Hepatocyte (in vitro differentiated cells): ENCODE measurements at regions not wholly inside any gene's neighbourhood (a gene's known extent, or its start where the extent isn't known, plus 50 kb on each side); places are given as distances from the start of the nearest gene placed in this dataset.

ENCODE experiments used
- DNase-seq: peaks from one replicate; pipeline ENCODE4 v3.0.0-alpha.2; 2016; ENCODE audit warnings: low spot score
- H2AFZ ChIP-seq: fragments of 200-600 bp; sonication (generic); 2 replicates; pipeline ENCODE4 v1.6.0; 2016; ENCODE audit warnings: antibody characterized with exemption, mild to moderate bottlenecking
- H3K27ac ChIP-seq: fragments of 200-600 bp; sonication (generic); 2 replicates; pipeline ENCODE4 v1.5.1; 2016; ENCODE audit warnings: mild to moderate bottlenecking
- H3K27me3 ChIP-seq: fragments of 200-600 bp; sonication (generic); 2 replicates; pipeline ENCODE4 v1.6.1; 2016
- H3K36me3 ChIP-seq: fragments of 200-600 bp; sonication (generic); replicated peaks from 2 replicates; pipeline ENCODE4 v1.5.1; 2016; ENCODE audit warnings: low read depth; ENCODE audit not compliant: insufficient read depth
- H3K4me1 ChIP-seq: fragments of 200-600 bp; sonication (generic); 2 replicates; pipeline ENCODE4 v1.5.1; 2016; ENCODE audit warnings: mild to moderate bottlenecking, moderate library complexity; ENCODE audit not compliant: insufficient read depth
- H3K4me2 ChIP-seq: fragments of 200-600 bp; sonication (generic); 2 replicates; pipeline ENCODE4 v1.6.0; 2016
- H3K4me3 ChIP-seq: fragments of 200-600 bp; sonication (generic); 2 replicates; pipeline ENCODE4 v1.5.1; 2016; ENCODE audit warnings: mild to moderate bottlenecking
- H3K79me2 ChIP-seq: fragments of 200-600 bp; sonication (generic); 2 replicates; pipeline ENCODE4 v1.6.0; 2017; ENCODE audit warnings: mild to moderate bottlenecking
- H3K9me2 ChIP-seq: fragments of 200-600 bp; sonication (generic); replicated peaks from 2 replicates; pipeline ENCODE4 v1.6.0; 2017; ENCODE audit warnings: mild to moderate bottlenecking; ENCODE audit not compliant: insufficient read depth
- H3K9me3 ChIP-seq: fragments of 200-600 bp; sonication (generic); 2 replicates; pipeline ENCODE4 v1.5.1; 2016; ENCODE audit warnings: low read depth, mild to moderate bottlenecking
- H4K20me1 ChIP-seq: fragments of 200-600 bp; sonication (generic); 2 replicates; pipeline ENCODE4 v1.6.0; 2016; ENCODE audit warnings: mild to moderate bottlenecking; ENCODE audit not compliant: insufficient read depth, poor library complexity, severe bottlenecking
- CTCF ChIP-seq: fragments of 200-600 bp; sonication (generic); IDR thresholded peaks from 2 replicates; pipeline ENCODE4 v1.5.1; 2016; ENCODE audit warnings: antibody characterized with exemption, mild to moderate bottlenecking; ENCODE audit not compliant: poor library complexity
- EZH2 ChIP-seq: fragments of 200-600 bp; sonication (generic); IDR thresholded peaks from 2 replicates; pipeline ENCODE4 v1.6.1; 2016; ENCODE audit warnings: antibody characterized with exemption, mild to moderate bottlenecking, borderline replicate concordance
- EZH2phosphoT487 ChIP-seq: fragments of 200-600 bp; sonication (generic); IDR thresholded peaks from one replicate; pipeline ENCODE4 v1.6.1; 2018; ENCODE audit warnings: antibody characterized with exemption, mild to moderate bottlenecking, low read depth, moderate library complexity; ENCODE audit not compliant: unreplicated experiment, severe bottlenecking
- WGBS: methylation state at CpG from one replicate; pipeline ENCODE4 v1.1.6; 2016; ENCODE audit warnings: low lambda C conversion rate; ENCODE audit errors: missing lambda C conversion rate; 5-methylcytosine and 5-hydroxymethylcytosine counted together

- Histone ChIP-seq H3K27ac (no peak overlapping the region), H3K9me3 (no peaks in the 10 kb centered on the region), H3K4me1 (no peaks in the 10 kb centered on the region), H3K4me2 (no peak overlapping the region), H3K4me3 (no peak overlapping the region), H3K9me2 (no peaks in the 10 kb centered on the region), H3K27me3 (no peaks in the 10 kb centered on the region), H3K79me2 (no peaks in the 10 kb centered on the region), H2AFZ (no peak overlapping the region), H4K20me1 (no peaks in the 10 kb centered on the region), H3K36me3 (no peaks in the 10 kb centered on the region)
- DNase-seq = no peak
- TF ChIP-seq EZH2 (no peak), CTCF (no peak)
- WGBS = 90% methylated on average over 5 of the region's 5 CpGs
Measured at GRCh38 chr12:98013560-98013959, 501.8 kb upstream of the TMPO start.

GRCh38 chr12:98018836-98019235 is 496.6 kb upstream of the TMPO start:
- no peaks in the 10 kb centered on the region for H3K79me2 ChIP-seq
- H3K4me1 ChIP-seq = no peaks in the 10 kb centered on the region
- TF ChIP-seq EZH2 = no peak
- TF ChIP-seq CTCF = no peak
- no peak for TF ChIP-seq EZH2phosphoT487
- H3K9me3 ChIP-seq = no peaks in the 10 kb centered on the region
- no peaks in the 10 kb centered on the region for H3K9me2 ChIP-seq
- no peaks in the 10 kb centered on the region for H3K36me3 ChIP-seq
- H3K27ac ChIP-seq = peak overlapping the region; percentile 37
- no peak overlapping the region for H3K4me2 ChIP-seq
- H2AFZ ChIP-seq = no peak overlapping the region
- no peak overlapping the region for H3K4me3 ChIP-seq
- no peaks in the 10 kb centered on the region for H3K27me3 ChIP-seq
- DNase-seq = peak; percentile 30
- no peaks in the 10 kb centered on the region for H4K20me1 ChIP-seq

- H2AFZ ChIP-seq = no peak overlapping the region
- H3K36me3 ChIP-seq = no peaks in the 10 kb centered on the region
- no peaks in the 10 kb centered on the region for H3K27me3 ChIP-seq
- no peak for TF ChIP-seq EZH2phosphoT487
- no peak for TF ChIP-seq EZH2
- no peaks in the 10 kb centered on the region for H3K79me2 ChIP-seq
- no peak overlapping the region for H3K4me3 ChIP-seq
- no peak overlapping the region for H3K4me2 ChIP-seq
- no peaks in the 10 kb centered on the region for H4K20me1 ChIP-seq
- no peak overlapping the region for H3K27ac ChIP-seq
- H3K9me2 ChIP-seq = no peaks in the 10 kb centered on the region
- no peaks in the 10 kb centered on the region for H3K9me3 ChIP-seq
- DNase-seq = no peak
- no peaks in the 10 kb centered on the region for H3K4me1 ChIP-seq
Measured at GRCh38 chr12:98020376-98020775, 495.0 kb upstream of the TMPO start.

GRCh38 chr12:98022961-98023360 is 492.4 kb upstream of the TMPO start:
- no peak overlapping the region for H3K27ac ChIP-seq
- H3K4me2 ChIP-seq = no peak overlapping the region
- no peak overlapping the region for H2AFZ ChIP-seq
- H3K9me3 ChIP-seq = no peaks in the 10 kb centered on the region
- no peak for DNase-seq
- no peak overlapping the region for H3K4me3 ChIP-seq
- no peaks in the 10 kb centered on the region for H3K4me1 ChIP-seq
- no peaks in the 10 kb centered on the region for H3K9me2 ChIP-seq
- H3K36me3 ChIP-seq = no peaks in the 10 kb centered on the region
- TF ChIP-seq CTCF = no peak
- TF ChIP-seq EZH2 = no peak
- no peak for TF ChIP-seq EZH2phosphoT487
- H4K20me1 ChIP-seq = no peaks in the 10 kb centered on the region
- H3K79me2 ChIP-seq = no peaks in the 10 kb centered on the region
- no peaks in the 10 kb centered on the region for H3K27me3 ChIP-seq
